GM23338 (cell line): ENCODE measurements at regions not wholly inside any gene's neighbourhood (a gene's known extent, or its start where the extent isn't known, plus 50 kb on each side); places are given as distances from the start of the nearest gene placed in this dataset.

ENCODE experiments used
- CREB1 ChIP-seq: fragments of 250-450 bp; sonication (Bioruptor Pico); IDR thresholded peaks from 2 replicates; pipeline ENCODE4 v1.5.0; 2020; ENCODE audit warnings: low read depth, mild to moderate bottlenecking, moderate library complexity
- ETS1 ChIP-seq: IDR thresholded peaks from 2 replicates; pipeline ENCODE4 v1.6.1; 2016; ENCODE audit warnings: antibody characterized with exemption
- EZH2 ChIP-seq: fragments of 200-600 bp; sonication (generic); IDR thresholded peaks from one replicate; pipeline ENCODE4 v1.8.0; 2017; ENCODE audit warnings: antibody characterized with exemption, mild to moderate bottlenecking, low read depth; ENCODE audit not compliant: unreplicated experiment
- EZH2phosphoT487 ChIP-seq: fragments of 200-600 bp; sonication (generic); IDR thresholded peaks from one replicate; pipeline ENCODE4 v1.8.1; 2018; ENCODE audit warnings: antibody characterized with exemption; ENCODE audit not compliant: unreplicated experiment
- JUNB ChIP-seq: IDR thresholded peaks from one replicate; pipeline ENCODE4 v1.6.1; 2016; ENCODE audit warnings: antibody characterized with exemption; ENCODE audit not compliant: unreplicated experiment
- NANOG ChIP-seq: IDR thresholded peaks from 2 replicates; pipeline ENCODE4 v1.6.1; 2016; ENCODE audit warnings: antibody characterized with exemption, borderline replicate concordance
- POLR2AphosphoS5 ChIP-seq: IDR thresholded peaks from 2 replicates; pipeline ENCODE4 v1.6.1; 2016; ENCODE audit warnings: antibody characterized with exemption, low read depth
- ZNF114 ChIP-seq: fragments of 250-450 bp; sonication (Bioruptor Pico); IDR thresholded peaks from 2 replicates; pipeline ENCODE4 v1.5.0; 2020; ENCODE audit warnings: mild to moderate bottlenecking, moderate library complexity
- TF ChIP-seq, protein P1 (sequence below), 2 experiments: fragments of 200-600 bp in 1 of 2; sonication (generic) in 1 of 2; conservative IDR thresholded peaks; 2 replicates each; pipeline versions ENCODE4 v1.5.1 to v1.6.1; 2016 to 2017; ENCODE audit warnings: antibody characterized with exemption in 2 of 2, low read depth in 2 of 2, mild to moderate bottlenecking in 2 of 2, moderate library complexity in 1 of 2
- TF ChIP-seq, protein P2 (sequence below): IDR thresholded peaks from one replicate; pipeline ENCODE4 v1.6.1; 2018; ENCODE audit warnings: antibody characterized with exemption; ENCODE audit not compliant: unreplicated experiment

- TF ChIP-seq EZH2 (no peak), CREB1 (CRISPR knock-in tag) (no peak), POLR2AphosphoS5 (no peak), ZNF114 (CRISPR knock-in tag) (no peak), EZH2phosphoT487 (no peak), ETS1 (no peak), JUNB (no peak), NANOG (no peak)
- TF ChIP-seq, protein P1, sequence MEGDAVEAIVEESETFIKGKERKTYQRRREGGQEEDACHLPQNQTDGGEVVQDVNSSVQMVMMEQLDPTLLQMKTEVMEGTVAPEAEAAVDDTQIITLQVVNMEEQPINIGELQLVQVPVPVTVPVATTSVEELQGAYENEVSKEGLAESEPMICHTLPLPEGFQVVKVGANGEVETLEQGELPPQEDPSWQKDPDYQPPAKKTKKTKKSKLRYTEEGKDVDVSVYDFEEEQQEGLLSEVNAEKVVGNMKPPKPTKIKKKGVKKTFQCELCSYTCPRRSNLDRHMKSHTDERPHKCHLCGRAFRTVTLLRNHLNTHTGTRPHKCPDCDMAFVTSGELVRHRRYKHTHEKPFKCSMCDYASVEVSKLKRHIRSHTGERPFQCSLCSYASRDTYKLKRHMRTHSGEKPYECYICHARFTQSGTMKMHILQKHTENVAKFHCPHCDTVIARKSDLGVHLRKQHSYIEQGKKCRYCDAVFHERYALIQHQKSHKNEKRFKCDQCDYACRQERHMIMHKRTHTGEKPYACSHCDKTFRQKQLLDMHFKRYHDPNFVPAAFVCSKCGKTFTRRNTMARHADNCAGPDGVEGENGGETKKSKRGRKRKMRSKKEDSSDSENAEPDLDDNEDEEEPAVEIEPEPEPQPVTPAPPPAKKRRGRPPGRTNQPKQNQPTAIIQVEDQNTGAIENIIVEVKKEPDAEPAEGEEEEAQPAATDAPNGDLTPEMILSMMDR (conservative IDR thresholded peaks at IDR 0.05; ENCODE audit: low read depth in 2 of 2): 0 out of 4 replicates have a peak, but pooled peaks of 1 of the 2 experiments have one; percentile 17
- TF ChIP-seq, protein P2, sequence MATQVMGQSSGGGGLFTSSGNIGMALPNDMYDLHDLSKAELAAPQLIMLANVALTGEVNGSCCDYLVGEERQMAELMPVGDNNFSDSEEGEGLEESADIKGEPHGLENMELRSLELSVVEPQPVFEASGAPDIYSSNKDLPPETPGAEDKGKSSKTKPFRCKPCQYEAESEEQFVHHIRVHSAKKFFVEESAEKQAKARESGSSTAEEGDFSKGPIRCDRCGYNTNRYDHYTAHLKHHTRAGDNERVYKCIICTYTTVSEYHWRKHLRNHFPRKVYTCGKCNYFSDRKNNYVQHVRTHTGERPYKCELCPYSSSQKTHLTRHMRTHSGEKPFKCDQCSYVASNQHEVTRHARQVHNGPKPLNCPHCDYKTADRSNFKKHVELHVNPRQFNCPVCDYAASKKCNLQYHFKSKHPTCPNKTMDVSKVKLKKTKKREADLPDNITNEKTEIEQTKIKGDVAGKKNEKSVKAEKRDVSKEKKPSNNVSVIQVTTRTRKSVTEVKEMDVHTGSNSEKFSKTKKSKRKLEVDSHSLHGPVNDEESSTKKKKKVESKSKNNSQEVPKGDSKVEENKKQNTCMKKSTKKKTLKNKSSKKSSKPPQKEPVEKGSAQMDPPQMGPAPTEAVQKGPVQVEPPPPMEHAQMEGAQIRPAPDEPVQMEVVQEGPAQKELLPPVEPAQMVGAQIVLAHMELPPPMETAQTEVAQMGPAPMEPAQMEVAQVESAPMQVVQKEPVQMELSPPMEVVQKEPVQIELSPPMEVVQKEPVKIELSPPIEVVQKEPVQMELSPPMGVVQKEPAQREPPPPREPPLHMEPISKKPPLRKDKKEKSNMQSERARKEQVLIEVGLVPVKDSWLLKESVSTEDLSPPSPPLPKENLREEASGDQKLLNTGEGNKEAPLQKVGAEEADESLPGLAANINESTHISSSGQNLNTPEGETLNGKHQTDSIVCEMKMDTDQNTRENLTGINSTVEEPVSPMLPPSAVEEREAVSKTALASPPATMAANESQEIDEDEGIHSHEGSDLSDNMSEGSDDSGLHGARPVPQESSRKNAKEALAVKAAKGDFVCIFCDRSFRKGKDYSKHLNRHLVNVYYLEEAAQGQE: no peak
Observed at GRCh38 chr11:82384308-82384707, 349.4 kb downstream of the FAM181B start.
